Erythroblast (primary cell): ENCODE measurements at regions not wholly inside any gene's neighbourhood (a gene's known extent, or its start where the extent isn't known, plus 50 kb on each side); places are given as distances from the start of the nearest gene placed in this dataset.

Source experiments
- DNase-seq, 2 experiments: peaks; one replicate each; lab custom pipeline; 2025; lab: John Stamatoyannopoulos, UW
- GATA1 ChIP-seq: IDR thresholded peaks from 2 replicates; pipeline ENCODE4 v1.6.1; 2011; ENCODE audit warnings: low read depth, mild to moderate bottlenecking, control low read depth, low read length, moderate library complexity
- POLR2A ChIP-seq: IDR thresholded peaks from 2 replicates; pipeline ENCODE4 v1.6.1; 2011; ENCODE audit warnings: mild to moderate bottlenecking, low read length

DNA sequence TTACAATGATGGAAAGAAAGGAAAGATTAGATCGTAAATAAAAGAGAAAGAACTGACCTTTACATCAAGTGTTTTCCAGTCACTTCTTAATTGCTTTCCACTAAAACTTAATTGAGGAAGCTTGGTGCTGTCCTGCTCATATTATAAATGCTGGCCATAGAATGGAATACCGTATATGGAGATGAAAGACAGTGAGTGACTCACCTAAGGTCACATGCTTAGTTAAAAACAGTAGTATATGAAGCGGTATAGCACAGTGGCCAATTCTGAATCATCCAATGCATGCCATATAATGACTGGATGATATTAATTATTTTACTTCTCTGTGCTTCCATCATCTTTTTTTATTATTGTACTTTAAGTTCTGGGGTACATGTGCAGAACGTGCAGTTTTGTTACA is 482.4 kb upstream of the SGCD start:
- TF ChIP-seq POLR2A (no peak), GATA1 (no peak)
- DNase-seq: no peak

DNA sequence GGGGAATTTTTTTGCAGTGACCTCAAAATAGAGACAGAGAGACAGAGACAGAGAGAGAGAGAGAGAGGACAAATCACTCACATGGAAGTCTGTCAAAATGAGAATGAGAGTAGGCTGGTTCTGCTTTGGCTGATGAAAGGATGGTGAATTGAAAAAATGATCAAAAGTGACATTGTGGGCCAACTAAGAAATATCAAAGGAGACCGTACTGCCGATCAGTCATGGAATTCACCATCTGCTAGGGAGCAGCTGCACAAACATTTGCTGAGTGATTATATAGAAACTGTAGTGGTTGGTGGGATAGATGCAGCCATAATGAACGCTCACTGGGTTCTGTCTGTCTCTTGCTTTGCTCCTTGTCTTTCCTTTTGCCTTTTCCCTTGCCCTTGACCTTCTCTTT is 476.6 kb upstream of the SGCD start:
- TF ChIP-seq POLR2A: no peak
- TF ChIP-seq GATA1: no peak
- no peak for DNase-seq

DNA sequence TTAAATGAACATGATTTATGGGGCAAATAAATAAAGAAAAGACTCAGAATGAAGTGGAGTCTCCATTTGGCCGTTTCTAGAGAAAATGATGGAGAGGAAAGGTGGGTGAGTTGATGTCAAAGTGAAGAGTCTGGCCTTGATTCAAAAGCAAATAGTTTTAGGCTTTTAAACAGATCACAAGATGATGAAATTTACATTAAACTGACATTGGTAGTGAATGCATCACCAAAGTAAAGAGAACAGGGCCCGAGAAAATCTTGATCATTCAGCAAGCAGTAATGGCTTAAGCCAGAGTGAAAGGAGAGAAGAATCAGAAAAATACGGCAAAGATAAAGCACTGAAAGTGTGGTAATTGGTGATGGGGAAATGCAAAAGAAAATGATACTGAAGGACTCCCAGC is 460.0 kb upstream of the SGCD start:
- no peak for DNase-seq
- TF ChIP-seq POLR2A (no peak), GATA1 (no peak)

DNA sequence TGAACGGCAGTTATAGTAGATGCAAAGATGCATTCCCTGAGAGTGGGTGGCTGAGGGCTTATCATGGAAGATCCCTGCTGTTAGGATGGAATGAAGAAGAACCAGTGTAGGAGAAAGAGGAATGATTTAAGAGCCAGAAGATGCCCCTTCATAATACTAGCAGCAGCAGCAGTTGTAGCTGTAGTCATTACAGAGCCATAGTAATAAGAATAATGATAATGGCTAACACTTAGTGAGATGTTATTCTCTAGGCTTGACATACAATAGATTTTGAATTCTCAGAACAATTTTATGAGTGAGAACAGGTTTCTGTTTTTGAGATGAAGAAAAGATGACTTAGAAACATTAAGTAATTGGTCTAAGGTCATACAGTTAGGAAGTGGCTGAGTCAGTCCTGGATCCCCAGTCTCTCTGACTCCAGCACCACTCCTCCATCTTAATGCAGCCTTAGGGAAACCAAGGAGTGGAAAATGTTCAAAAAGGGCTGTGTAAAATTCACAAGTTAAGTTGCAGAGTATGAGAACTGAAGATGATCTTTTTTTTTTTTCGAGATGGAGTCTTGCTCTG is 459.4 kb upstream of the SGCD start:
- TF ChIP-seq GATA1 (no peak), POLR2A (no peak)
- no peak for DNase-seq

DNA sequence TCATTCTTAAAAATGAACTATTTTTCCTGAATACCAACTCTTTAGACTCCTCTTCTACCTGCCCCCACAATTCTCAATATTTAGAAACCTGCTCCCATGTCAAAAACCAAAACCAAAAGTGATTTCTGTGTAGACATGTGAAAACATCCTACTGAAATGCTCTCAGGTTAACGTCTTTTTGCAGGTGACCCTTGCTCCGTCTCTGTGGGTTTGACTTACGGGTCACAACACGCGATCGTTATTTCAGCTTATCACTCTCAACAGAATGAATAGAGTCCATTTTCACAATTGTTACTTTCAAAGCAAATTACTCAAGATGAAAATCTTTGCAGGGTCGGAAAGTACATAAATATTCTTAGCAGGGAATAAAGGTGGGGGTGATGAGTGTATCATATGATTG is 456.3 kb upstream of the SGCD start:
- DNase-seq: no peak
- no peak for TF ChIP-seq GATA1
- TF ChIP-seq POLR2A: no peak

DNA sequence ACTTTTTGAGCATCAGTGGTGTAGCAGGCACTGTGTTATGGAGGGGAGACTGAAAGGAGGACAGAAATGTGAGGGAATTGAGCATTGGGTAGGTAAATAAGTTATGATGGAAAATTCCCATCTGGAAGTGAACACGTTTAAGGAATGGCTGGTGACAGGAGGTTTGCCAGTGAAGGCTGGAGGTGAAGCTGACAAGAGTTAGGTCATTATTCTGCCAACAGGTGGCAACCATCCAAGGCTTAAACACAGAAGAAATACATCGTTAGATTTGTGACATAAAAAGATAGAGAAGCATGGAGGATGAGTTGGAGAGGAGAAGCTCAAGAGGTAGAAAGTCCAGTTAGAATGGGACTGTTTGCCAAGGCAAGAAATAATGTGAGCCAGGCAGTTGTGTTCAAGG is 455.3 kb upstream of the SGCD start:
- DNase-seq: no peak
- TF ChIP-seq POLR2A: no peak
- TF ChIP-seq GATA1: no peak

DNA sequence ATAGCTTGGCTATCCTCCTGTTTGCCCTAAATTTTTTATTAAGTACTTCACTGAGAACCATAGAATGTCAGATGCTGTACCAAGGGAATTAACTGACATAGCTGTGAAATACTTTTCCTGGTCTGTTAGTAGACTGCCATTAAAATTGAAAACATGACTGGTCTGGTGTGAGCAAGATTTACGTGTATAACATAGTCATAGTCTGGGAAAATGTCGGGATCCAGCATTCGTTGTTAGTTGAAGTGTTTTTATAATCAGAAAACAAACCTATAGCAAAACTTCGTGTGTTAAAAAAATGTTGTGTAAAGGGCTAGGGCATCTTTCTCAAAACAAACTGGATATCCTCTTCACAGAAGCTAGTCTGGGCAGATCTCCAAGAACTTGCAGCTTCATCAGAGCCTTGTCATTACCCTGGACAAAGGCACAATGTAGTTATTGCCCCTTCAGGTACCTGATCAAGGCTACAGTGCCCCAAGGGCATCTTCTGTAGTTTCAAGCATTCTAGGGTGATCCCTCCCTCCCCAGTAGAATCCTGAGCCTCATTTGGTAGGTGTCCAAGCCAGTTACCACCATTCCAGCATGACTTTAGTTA is 454.2 kb upstream of the SGCD start:
- TF ChIP-seq GATA1 (no peak), POLR2A (no peak)
- no peak for DNase-seq

DNA sequence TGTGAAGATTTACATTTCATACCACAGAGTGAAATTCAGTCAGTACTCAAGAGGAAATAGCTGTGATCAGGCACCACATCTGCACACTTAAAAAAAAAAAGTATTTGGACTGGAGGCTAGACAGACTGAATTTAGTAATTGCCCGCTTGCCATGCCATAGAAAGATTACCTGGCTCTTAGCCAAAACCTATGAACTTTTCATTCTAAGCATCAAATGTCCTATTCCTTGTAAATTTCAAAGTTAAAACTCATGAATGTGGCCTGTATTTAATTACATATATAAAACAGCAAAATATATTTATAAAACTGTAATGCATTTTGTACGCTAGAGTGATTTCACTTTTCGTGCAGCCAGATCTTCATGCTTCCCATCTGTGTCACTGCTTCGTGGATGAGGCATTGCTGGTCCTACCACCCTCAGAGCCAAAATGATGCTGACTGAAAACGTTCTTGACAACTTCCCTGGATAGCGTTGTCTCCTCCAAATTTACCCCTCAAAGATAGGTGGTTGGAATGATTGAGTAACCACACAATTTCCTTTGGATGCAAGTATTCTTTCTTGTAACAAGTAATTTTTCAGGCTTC is 447.9 kb upstream of the SGCD start:
- no peak for TF ChIP-seq GATA1
- no peak for DNase-seq

DNA sequence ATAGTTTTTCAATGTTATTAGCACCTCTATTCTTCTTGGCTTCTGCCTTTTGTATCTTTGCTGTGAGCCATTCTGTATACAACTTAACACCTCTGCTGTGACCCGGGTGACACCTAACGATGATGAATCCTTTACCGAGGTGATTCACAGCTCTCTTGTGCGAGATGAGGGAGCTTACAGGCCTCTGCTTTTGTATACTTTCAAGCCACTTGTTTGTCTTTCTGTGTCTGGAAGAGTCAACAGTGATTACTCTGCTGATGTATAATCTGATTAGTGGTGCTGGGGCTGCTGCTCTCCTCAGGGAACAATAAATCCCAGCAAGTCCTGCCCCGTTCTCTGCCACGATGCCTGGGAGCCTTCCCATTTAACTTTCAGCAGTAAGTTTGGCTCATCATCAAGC is 442.9 kb upstream of the SGCD start:
- DNase-seq: no peak
- TF ChIP-seq GATA1 (no peak), POLR2A (no peak)

DNA sequence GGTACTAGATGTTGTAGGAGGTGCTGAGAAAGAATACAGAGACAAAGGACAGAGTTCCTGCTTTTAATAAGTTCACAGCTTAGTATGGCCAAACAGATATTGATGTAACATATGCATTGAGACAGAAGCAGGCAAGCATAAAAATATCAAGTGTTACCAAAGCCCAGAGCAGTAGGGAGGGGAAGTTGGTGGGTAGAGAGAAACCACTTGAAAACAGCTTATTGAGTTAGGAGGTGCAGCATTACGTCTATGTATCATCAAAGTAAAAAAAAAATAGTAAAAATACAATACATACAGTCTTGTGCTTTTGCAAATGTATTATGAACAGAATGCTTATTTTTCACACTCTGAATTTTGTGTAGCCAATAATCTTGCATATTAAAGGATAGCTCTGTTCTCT is 441.8 kb upstream of the SGCD start:
- TF ChIP-seq POLR2A: no peak
- no peak for TF ChIP-seq GATA1
- DNase-seq: no peak

DNA sequence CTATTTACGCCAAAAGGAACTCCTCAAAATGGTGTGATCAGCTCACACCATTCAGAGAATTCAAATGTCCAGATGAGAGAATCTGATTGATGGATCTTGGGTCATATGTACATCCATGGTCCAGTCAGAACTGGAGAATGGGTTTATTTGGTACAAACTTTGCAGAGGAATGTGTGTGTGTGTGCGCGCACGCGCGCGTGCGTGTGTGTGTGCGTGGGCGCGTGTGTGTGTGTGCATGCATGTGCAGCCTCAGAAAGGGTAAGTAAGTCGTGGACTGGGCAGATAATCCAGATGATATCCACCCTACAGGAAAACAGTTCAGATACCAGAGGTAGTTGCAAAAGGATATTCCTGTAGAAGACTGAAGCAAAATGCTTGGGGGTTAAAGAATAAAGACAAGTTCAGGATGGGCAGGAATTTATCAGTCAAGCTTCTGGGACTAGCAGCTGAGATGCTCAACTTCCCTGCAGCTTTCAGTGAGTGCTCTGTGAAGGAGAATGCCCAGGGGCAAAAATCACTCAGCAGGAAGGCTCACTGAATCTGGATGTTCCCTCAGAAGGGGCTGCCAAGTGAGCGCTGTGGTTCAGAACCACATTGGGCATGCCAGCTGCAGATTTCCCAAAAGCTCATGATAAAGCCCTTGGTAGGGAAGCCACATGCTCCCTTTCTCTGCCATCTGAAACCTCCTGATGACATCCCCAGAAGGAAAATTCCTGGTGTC is 440.5 kb upstream of the SGCD start:
- no peak for DNase-seq
- TF ChIP-seq GATA1: no peak
- no peak for TF ChIP-seq POLR2A

DNA sequence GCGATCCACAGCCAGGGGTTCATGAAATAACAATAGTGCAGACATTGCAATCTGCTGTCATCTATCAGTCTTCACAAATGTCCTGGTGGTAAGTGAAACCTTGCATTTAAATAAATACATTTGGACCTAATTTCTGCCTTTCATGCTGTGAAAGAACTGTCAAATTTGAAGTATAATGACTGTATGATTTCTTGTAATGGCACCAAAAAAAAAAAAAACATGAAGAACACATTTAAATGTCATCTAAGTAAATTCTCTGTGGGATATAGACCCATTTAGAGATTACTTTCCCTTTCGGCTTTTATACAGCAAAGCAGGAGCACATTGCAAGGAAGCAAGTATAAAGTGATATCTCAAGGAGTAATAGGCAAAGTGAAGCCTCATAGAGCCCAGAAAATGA is 431.5 kb upstream of the SGCD start:
- no peak for TF ChIP-seq GATA1
- no peak for TF ChIP-seq POLR2A
- DNase-seq: no peak

DNA sequence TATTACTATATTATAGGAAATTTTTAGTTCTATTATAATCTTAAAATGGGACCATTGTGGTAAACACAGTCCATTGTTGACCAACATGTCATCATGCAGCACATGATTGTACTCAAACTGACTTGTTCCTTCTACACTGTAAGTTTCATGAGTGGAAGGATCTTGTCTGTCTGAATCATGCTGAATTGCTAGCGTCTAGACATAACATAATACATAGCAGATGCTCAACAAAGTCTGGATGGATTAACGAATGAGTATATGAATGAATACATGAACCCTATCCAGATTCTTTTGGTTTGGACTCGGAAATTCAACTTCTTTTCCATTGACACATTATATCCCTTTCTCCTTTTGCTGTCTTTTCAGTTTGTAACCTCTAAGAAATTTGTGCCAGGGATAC is 429.2 kb upstream of the SGCD start:
- TF ChIP-seq GATA1 (no peak), POLR2A (no peak)
- no peak for DNase-seq

DNA sequence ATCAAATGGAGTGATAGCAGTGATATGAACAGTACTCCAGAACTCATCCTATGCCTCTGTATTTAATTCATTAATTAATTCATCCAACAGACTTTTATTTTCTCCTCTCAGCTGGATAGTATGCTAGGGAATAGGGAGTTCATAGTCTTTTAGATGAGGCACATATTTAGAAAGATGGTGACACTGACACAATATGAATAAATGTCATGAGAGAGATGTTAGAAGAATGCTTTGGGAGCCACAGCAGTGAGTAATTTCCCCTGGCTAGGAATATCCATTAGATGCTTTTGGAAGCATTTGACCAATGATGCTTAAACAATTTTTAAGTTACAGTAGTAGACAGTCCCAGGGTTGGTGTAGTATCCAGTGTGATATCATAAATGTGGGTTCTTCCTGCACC is 428.7 kb upstream of the SGCD start:
- TF ChIP-seq POLR2A (no peak), GATA1 (no peak)

More for the DNA sequence above, 428.7 kb upstream of the SGCD start:
- no peak for DNase-seq
